GM18861 (cell line): ENCODE measurements at regions not wholly inside any gene's neighbourhood (a gene's known extent, or its start where the extent isn't known, plus 50 kb on each side); places are given as distances from the start of the nearest gene placed in this dataset.
"Not testable (repeated sequence)": the region's sequence is repeated elsewhere in the genome, so short reads cannot be mapped to it uniquely, and the experiment has no call there.

Source experiments
- ATAC-seq: cut with Tn5 transposase; IDR thresholded peaks from one replicate; pipeline ENCODE4 v1.9.1; 2021; ENCODE audit not compliant: unreplicated experiment

GRCh38 chr14:37974421-37974820, 233.3 kb upstream of the SSTR1 start:
- no peak for ATAC-seq

- no peak for ATAC-seq
These were observed 230.2 kb upstream of the SSTR1 start for GRCh38 chr14:37977481-37977880.

GRCh38 chr14:37985826-37986470, 221.8 kb upstream of the SSTR1 start:
- ATAC-seq = no peak

GRCh38 chr14:37988472-37988871, 219.2 kb upstream of the SSTR1 start:
- no peak for ATAC-seq

- no peak for ATAC-seq
These were observed 216.7 kb upstream of the SSTR1 start for GRCh38 chr14:37991027-37991426.

- ATAC-seq = no peak
These were observed 215.2 kb upstream of the SSTR1 start for GRCh38 chr14:37992499-37992898.

GRCh38 chr14:37994846-37995372, 212.8 kb upstream of the SSTR1 start:
- no peak for ATAC-seq

GRCh38 chr14:37997017-37997416, 210.7 kb upstream of the SSTR1 start:
- ATAC-seq = no peak

- ATAC-seq = no peak
These were observed 207.4 kb upstream of the SSTR1 start for GRCh38 chr14:38000340-38000739.

- no peak for ATAC-seq
These were observed 206.2 kb upstream of the SSTR1 start for GRCh38 chr14:38001501-38001900.

- ATAC-seq = no peak
These were observed 203.7 kb upstream of the SSTR1 start for GRCh38 chr14:38003746-38004609.

GRCh38 chr14:38004610-38004879, 203.2 kb upstream of the SSTR1 start:
- ATAC-seq = no peak

- not testable (repeated sequence) for ATAC-seq
These were observed 196.5 kb upstream of the SSTR1 start for GRCh38 chr14:38011156-38011555.

- ATAC-seq = no peak
These were observed 195.6 kb upstream of the SSTR1 start for GRCh38 chr14:38012056-38012455.

GRCh38 chr14:38016497-38016896, 191.2 kb upstream of the SSTR1 start:
- ATAC-seq = no peak

- ATAC-seq = no peak
These were observed 185.8 kb upstream of the SSTR1 start for GRCh38 chr14:38021861-38022260.

- ATAC-seq = no peak
These were observed 184.9 kb upstream of the SSTR1 start for GRCh38 chr14:38022775-38023174.

GRCh38 chr14:38038171-38038570, 169.5 kb upstream of the SSTR1 start:
- no peak for ATAC-seq

- ATAC-seq = no peak
These were observed 168.7 kb upstream of the SSTR1 start for GRCh38 chr14:38038986-38039385.

- ATAC-seq = no peak
These were observed 168.2 kb upstream of the SSTR1 start for GRCh38 chr14:38039496-38039895.

- no peak for ATAC-seq
These were observed 167.3 kb upstream of the SSTR1 start for GRCh38 chr14:38040411-38040810.

- no peak for ATAC-seq
These were observed 165.4 kb upstream of the SSTR1 start for GRCh38 chr14:38042322-38042721.
